SW 1271 (cell line): ENCODE measurements at regions not wholly inside any gene's neighbourhood (a gene's known extent, or its start where the extent isn't known, plus 50 kb on each side); places are given as distances from the start of the nearest gene placed in this dataset.

Source experiments
- DNase-seq, 2 experiments: peaks; one replicate each; lab custom pipeline; 2025; lab: John Stamatoyannopoulos, UW

GRCh38 chr3:43783987-43784639 lies 93.4 kb downstream of the ABHD5 start:
- DNase-seq = no peak

GRCh38 chr3:43784640-43785011 lies 93.9 kb downstream of the ABHD5 start:
- no peak for DNase-seq

- no peak for DNase-seq
Observed at GRCh38 chr3:43785551-43785950, 94.8 kb downstream of the ABHD5 start.

GRCh38 chr3:43786102-43786501 lies 95.4 kb downstream of the ABHD5 start:
- no peak for DNase-seq

GRCh38 chr3:43786526-43787305 lies 96.0 kb downstream of the ABHD5 start:
- DNase-seq = no peak

- DNase-seq = no peak
Observed at GRCh38 chr3:43787330-43787729, 96.6 kb downstream of the ABHD5 start.

GRCh38 chr3:43789028-43789427 lies 98.3 kb downstream of the ABHD5 start:
- no peak for DNase-seq

- DNase-seq = no peak
Observed at GRCh38 chr3:43790060-43790459, 99.3 kb downstream of the ABHD5 start.

GRCh38 chr3:43790476-43790875 lies 99.7 kb downstream of the ABHD5 start:
- DNase-seq = no peak

GRCh38 chr3:43791246-43791645 lies 100.5 kb downstream of the ABHD5 start:
- DNase-seq = no peak

GRCh38 chr3:43792904-43793303 lies 102.2 kb downstream of the ABHD5 start:
- no peak for DNase-seq

- no peak for DNase-seq
Observed at GRCh38 chr3:43793648-43794372, 103.1 kb downstream of the ABHD5 start.

GRCh38 chr3:43794776-43795175 lies 104.0 kb downstream of the ABHD5 start:
- DNase-seq = no peak

- DNase-seq = no peak
Observed at GRCh38 chr3:43795491-43795890, 104.8 kb downstream of the ABHD5 start.

GRCh38 chr3:43796041-43796596 lies 105.4 kb downstream of the ABHD5 start:
- no peak for DNase-seq

GRCh38 chr3:43797794-43798193 lies 107.1 kb downstream of the ABHD5 start:
- no peak for DNase-seq

- DNase-seq = no peak
Observed at GRCh38 chr3:43810797-43811196, 120.1 kb downstream of the ABHD5 start.

- DNase-seq = no peak
Observed at GRCh38 chr3:43814461-43814860, 123.7 kb downstream of the ABHD5 start.

- DNase-seq = no peak
Observed at GRCh38 chr3:43816372-43816771, 125.6 kb downstream of the ABHD5 start.

GRCh38 chr3:43817064-43817463 lies 126.3 kb downstream of the ABHD5 start:
- no peak for DNase-seq

GRCh38 chr3:43817825-43818224 lies 127.1 kb downstream of the ABHD5 start:
- no peak for DNase-seq

- DNase-seq = no peak
Observed at GRCh38 chr3:43818229-43818628, 127.5 kb downstream of the ABHD5 start.
